ENCODE measurements at regions not wholly inside any gene's neighbourhood (a gene's known extent, or its start where the extent isn't known, plus 50 kb on each side); places are given as distances from the start of the nearest gene placed in this dataset.
A peak's percentile ranks its signal among the peaks of the same experiment; 100 is the strongest.
"Not testable (repeated sequence)": the region's sequence is repeated elsewhere in the genome, so short reads cannot be mapped to it uniquely, and the experiment has no call there.

GRCh38 chr7:65177041-65177440 lies 170.6 kb upstream of the ERV3-1 start:
- DNase-seq (ENCODE audit: extremely low read depth, low read depth, low spot score) = peak; percentile 36

GRCh38 chr7:65150105-65150504 lies 143.6 kb upstream of the ERV3-1 start:
- not testable (repeated sequence) for DNase-seq (ENCODE audit: extremely low read depth, low read depth, low spot score)

GRCh38 chr7:65146118-65146914 lies 139.8 kb upstream of the ERV3-1 start:
- DNase-seq (ENCODE audit: extremely low read depth, low read depth, low spot score) = not testable (repeated sequence)

GRCh38 chr7:65145710-65146109 lies 139.2 kb upstream of the ERV3-1 start:
- not testable (repeated sequence) for DNase-seq (ENCODE audit: extremely low read depth, low read depth, low spot score)

GRCh38 chr7:65145008-65145407 lies 138.5 kb upstream of the ERV3-1 start:
- DNase-seq (ENCODE audit: extremely low read depth, low read depth, low spot score) = not testable (repeated sequence)

- not testable (repeated sequence) for DNase-seq (ENCODE audit: extremely low read depth, low read depth, low spot score)
Observed at GRCh38 chr7:65144557-65144956, 138.1 kb upstream of the ERV3-1 start.

- DNase-seq (ENCODE audit: extremely low read depth, low read depth, low spot score) = not testable (repeated sequence)
Observed at GRCh38 chr7:65144119-65144518, 137.6 kb upstream of the ERV3-1 start.

- DNase-seq (ENCODE audit: extremely low read depth, low read depth, low spot score) = not testable (repeated sequence)
Observed at GRCh38 chr7:65141894-65142293, 135.4 kb upstream of the ERV3-1 start.

GRCh38 chr7:65141405-65141778 lies 134.9 kb upstream of the ERV3-1 start:
- DNase-seq (ENCODE audit: extremely low read depth, low read depth, low spot score) = not testable (repeated sequence)

GRCh38 chr7:65140543-65141404 lies 134.3 kb upstream of the ERV3-1 start:
- DNase-seq (ENCODE audit: extremely low read depth, low read depth, low spot score) = not testable (repeated sequence)

GRCh38 chr7:65136850-65137249 lies 130.4 kb upstream of the ERV3-1 start:
- not testable (repeated sequence) for DNase-seq (ENCODE audit: extremely low read depth, low read depth, low spot score)

- not testable (repeated sequence) for DNase-seq (ENCODE audit: extremely low read depth, low read depth, low spot score)
Observed at GRCh38 chr7:65133087-65133486, 126.6 kb upstream of the ERV3-1 start.

GRCh38 chr7:65132256-65132655 lies 125.8 kb upstream of the ERV3-1 start:
- DNase-seq (ENCODE audit: extremely low read depth, low read depth, low spot score) = not testable (repeated sequence)

- not testable (repeated sequence) for DNase-seq (ENCODE audit: extremely low read depth, low read depth, low spot score)
Observed at GRCh38 chr7:65127364-65127763, 120.9 kb upstream of the ERV3-1 start.

GRCh38 chr7:65124600-65124999 lies 118.1 kb upstream of the ERV3-1 start:
- DNase-seq (ENCODE audit: extremely low read depth, low read depth, low spot score) = not testable (repeated sequence)

GRCh38 chr7:65105650-65106203 lies 99.2 kb upstream of the ERV3-1 start:
- DNase-seq (ENCODE audit: extremely low read depth, low read depth, low spot score) = not testable (repeated sequence)

GRCh38 chr7:65100499-65100898 lies 94.0 kb upstream of the ERV3-1 start:
- not testable (repeated sequence) for DNase-seq (ENCODE audit: extremely low read depth, low read depth, low spot score)

GRCh38 chr7:65081669-65082055 lies 75.2 kb upstream of the ERV3-1 start:
- DNase-seq (ENCODE audit: extremely low read depth, low read depth, low spot score) = not testable (repeated sequence)

- DNase-seq (ENCODE audit: extremely low read depth, low read depth, low spot score) = peak; percentile 23
Observed at GRCh38 chr7:65080799-65081668, 74.5 kb upstream of the ERV3-1 start.

GRCh38 chr7:65074959-65075358 lies 68.5 kb upstream of the ERV3-1 start:
- not testable (repeated sequence) for DNase-seq (ENCODE audit: extremely low read depth, low read depth, low spot score)

All from glomerular endothelial cell (primary cell).